ENCODE measurements at regions not wholly inside any gene's neighbourhood (a gene's known extent, or its start where the extent isn't known, plus 50 kb on each side); places are given as distances from the start of the nearest gene placed in this dataset.

GRCh38 chr3:127520993-127521392 is 69.5 kb downstream of the TPRA1 start:
- intact Hi-C loops (cut with DNase I; ENCODE audit: low total_unique reads) = no loop called here
- H3K4me3 ChIP-seq (ENCODE audit: low read depth, poor library complexity, severe bottlenecking) = no peak overlapping the region
- DNase-seq (ENCODE audit: low spot score in 2 of 2) = no peak
- TF ChIP-seq CTCF (IDR thresholded peaks at IDR 0.05) (no peak), POLR2A (IDR thresholded peaks at IDR 0.05) (no peak)
- 93% methylated on average over 4 of the region's 4 CpGs for WGBS, 2 donors

- 80 to 81% methylated on average over 4 of the region's 4 CpGs for WGBS, 2 donors
- no peak for DNase-seq (ENCODE audit: low spot score in 2 of 2)
- no peak for TF ChIP-seq CTCF (IDR thresholded peaks at IDR 0.05)
- TF ChIP-seq POLR2A (IDR thresholded peaks at IDR 0.05) = no peak
- H3K4me3 ChIP-seq (ENCODE audit: low read depth, poor library complexity, severe bottlenecking) = no peak overlapping the region
- intact Hi-C loops (cut with DNase I; ENCODE audit: low total_unique reads) = no loop called here
Measured at GRCh38 chr3:127518456-127519081, 72.0 kb downstream of the TPRA1 start.

- H3K4me3 ChIP-seq (ENCODE audit: low read depth, poor library complexity, severe bottlenecking) = no peak overlapping the region
- intact Hi-C loops (cut with DNase I; ENCODE audit: low total_unique reads) = no loop called here
- no peak for DNase-seq (ENCODE audit: low spot score in 2 of 2)
- TF ChIP-seq POLR2A (IDR thresholded peaks at IDR 0.05) (no peak), CTCF (IDR thresholded peaks at IDR 0.05) (no peak)
- 55 to 62% methylated on average over 3 of the region's 3 CpGs for WGBS, 2 donors
Measured at GRCh38 chr3:127512256-127512655, 78.3 kb downstream of the TPRA1 start.

GRCh38 chr3:127501177-127501576 is 89.4 kb downstream of the TPRA1 start:
- WGBS, 2 donors = 91 to 94% methylated on average over 1 of the region's 1 CpG
- H3K4me3 ChIP-seq (ENCODE audit: low read depth, poor library complexity, severe bottlenecking) = no peak overlapping the region
- intact Hi-C loops (cut with DNase I; ENCODE audit: low total_unique reads) = no loop called here
- TF ChIP-seq POLR2A (IDR thresholded peaks at IDR 0.05) (no peak), CTCF (IDR thresholded peaks at IDR 0.05) (no peak)
- DNase-seq (ENCODE audit: low spot score in 2 of 2) = no peak

GRCh38 chr3:127497676-127498075 is 92.9 kb downstream of the TPRA1 start:
- WGBS, 2 donors = 95 to 100% methylated on average over 2 of the region's 2 CpGs
- intact Hi-C loops (cut with DNase I; ENCODE audit: low total_unique reads) = no loop called here
- no peak overlapping the region for H3K4me3 ChIP-seq (ENCODE audit: low read depth, poor library complexity, severe bottlenecking)
- no peak for TF ChIP-seq POLR2A (IDR thresholded peaks at IDR 0.05)
- TF ChIP-seq CTCF (IDR thresholded peaks at IDR 0.05) = no peak
- DNase-seq (ENCODE audit: low spot score in 2 of 2) = no peak

GRCh38 chr3:127497166-127497565 is 93.4 kb downstream of the TPRA1 start:
- intact Hi-C loops (cut with DNase I; ENCODE audit: low total_unique reads) = no loop called here
- TF ChIP-seq POLR2A (IDR thresholded peaks at IDR 0.05) = no peak
- no peak for TF ChIP-seq CTCF (IDR thresholded peaks at IDR 0.05)
- 76 to 100% methylated on average over 3 of the region's 3 CpGs for WGBS, 2 donors
- no peak overlapping the region for H3K4me3 ChIP-seq (ENCODE audit: low read depth, poor library complexity, severe bottlenecking)
- no peak for DNase-seq (ENCODE audit: low spot score in 2 of 2)
